OCI-LY3 (cell line): ENCODE measurements at regions not wholly inside any gene's neighbourhood (a gene's known extent, or its start where the extent isn't known, plus 50 kb on each side); places are given as distances from the start of the nearest gene placed in this dataset.

Source experiments
- H2AFZ ChIP-seq: fragments of 200-600, 300-600 bp; shearing (Covaris generic); 2 replicates; pipeline ENCODE4 v1.6.0; 2014; ENCODE audit warnings: antibody characterized with exemption, low read depth, low read length
- H3K27ac ChIP-seq: fragments of 200-600, 300-600 bp; sonication (generic); 2 replicates; pipeline ENCODE4 v1.5.1; 2014; ENCODE audit warnings: mild to moderate bottlenecking, low read length, moderate library complexity, mixed read lengths
- H3K27me3 ChIP-seq: fragments of 200-600, 300-600 bp; sonication (generic); 2 replicates; pipeline ENCODE4 v1.6.1; 2014; ENCODE audit warnings: low read depth, low read length, mixed read lengths
- H3K36me3 ChIP-seq: fragments of 200-600, 300-600 bp; sonication (generic); replicated peaks from 2 replicates; pipeline ENCODE3; 2014; ENCODE audit warnings: low read depth, low read length, mixed read lengths
- H3K4me1 ChIP-seq: fragments of 300-600, 200-600 bp; sonication (generic); 2 replicates; pipeline ENCODE4 v1.6.1; 2014; ENCODE audit warnings: low read length, mixed read lengths
- H3K4me2 ChIP-seq: fragments of 200-600, 300-600 bp; sonication (generic); 2 replicates; pipeline ENCODE4 v1.6.1; 2014; ENCODE audit warnings: low read length, mixed read lengths
- H3K4me3 ChIP-seq: fragments of 300-600, 200-600 bp; sonication (generic); 2 replicates; pipeline ENCODE4 v1.5.1; 2014; ENCODE audit warnings: antibody characterized with exemption, mild to moderate bottlenecking, low read length, moderate library complexity
- H3K79me2 ChIP-seq: fragments of 300-600, 200-600 bp; shearing (Covaris generic); 2 replicates; pipeline ENCODE4 v1.6.1; 2014; ENCODE audit warnings: mild to moderate bottlenecking, low read length, mixed read lengths
- H3K9ac ChIP-seq: fragments of 300-600, 200-600 bp; shearing (Covaris generic); 2 replicates; pipeline ENCODE4 v1.6.0; 2014; ENCODE audit warnings: mild to moderate bottlenecking, low read length, moderate library complexity
- H3K9me3 ChIP-seq: fragments of 200-600, 300-600 bp; shearing (Covaris generic); 2 replicates; pipeline ENCODE4 v1.6.1; 2014; ENCODE audit warnings: low read length, mixed read lengths; ENCODE audit not compliant: insufficient read depth
- H4K20me1 ChIP-seq: fragments of 200-600, 300-600 bp; sonication (generic); 2 replicates; pipeline ENCODE4 v1.6.1; 2016; ENCODE audit warnings: low read length, mixed read lengths; ENCODE audit not compliant: insufficient read depth
- CTCF ChIP-seq: fragments of 200-600, 300-600 bp; sonication (generic); IDR thresholded peaks from 2 replicates; pipeline ENCODE4 v1.5.1; 2014; ENCODE audit warnings: antibody characterized with exemption, low read length, low read depth
- EZH2phosphoT487 ChIP-seq: fragments of 200-600 bp; shearing (Covaris generic); IDR thresholded peaks from 2 replicates; pipeline ENCODE4 v1.6.1; 2018; ENCODE audit warnings: antibody characterized with exemption, mixed run types, low read depth

- TF ChIP-seq EZH2phosphoT487 = no peak
- H3K27ac ChIP-seq = peak overlapping the region; percentile 94
- H3K4me3 ChIP-seq = peak overlapping the region; percentile 75
- H3K27me3 ChIP-seq = peaks cover 10% of the 10 kb centered on the region
- H3K9me3 ChIP-seq = no peaks in the 10 kb centered on the region
- peak overlapping the region; percentile 82 for H3K9ac ChIP-seq
- H3K4me2 ChIP-seq = peak overlapping the region; percentile 87
- no peaks in the 10 kb centered on the region for H3K79me2 ChIP-seq
- H3K36me3 ChIP-seq = no peaks in the 10 kb centered on the region
- peaks cover 76% of the 10 kb centered on the region for H3K4me1 ChIP-seq
- no peak overlapping the region for H2AFZ ChIP-seq
- no peaks in the 10 kb centered on the region for H4K20me1 ChIP-seq
These were observed 71.2 kb downstream of the IRF2BPL start for GRCh38 chr14:76957224-76957891.

DNA sequence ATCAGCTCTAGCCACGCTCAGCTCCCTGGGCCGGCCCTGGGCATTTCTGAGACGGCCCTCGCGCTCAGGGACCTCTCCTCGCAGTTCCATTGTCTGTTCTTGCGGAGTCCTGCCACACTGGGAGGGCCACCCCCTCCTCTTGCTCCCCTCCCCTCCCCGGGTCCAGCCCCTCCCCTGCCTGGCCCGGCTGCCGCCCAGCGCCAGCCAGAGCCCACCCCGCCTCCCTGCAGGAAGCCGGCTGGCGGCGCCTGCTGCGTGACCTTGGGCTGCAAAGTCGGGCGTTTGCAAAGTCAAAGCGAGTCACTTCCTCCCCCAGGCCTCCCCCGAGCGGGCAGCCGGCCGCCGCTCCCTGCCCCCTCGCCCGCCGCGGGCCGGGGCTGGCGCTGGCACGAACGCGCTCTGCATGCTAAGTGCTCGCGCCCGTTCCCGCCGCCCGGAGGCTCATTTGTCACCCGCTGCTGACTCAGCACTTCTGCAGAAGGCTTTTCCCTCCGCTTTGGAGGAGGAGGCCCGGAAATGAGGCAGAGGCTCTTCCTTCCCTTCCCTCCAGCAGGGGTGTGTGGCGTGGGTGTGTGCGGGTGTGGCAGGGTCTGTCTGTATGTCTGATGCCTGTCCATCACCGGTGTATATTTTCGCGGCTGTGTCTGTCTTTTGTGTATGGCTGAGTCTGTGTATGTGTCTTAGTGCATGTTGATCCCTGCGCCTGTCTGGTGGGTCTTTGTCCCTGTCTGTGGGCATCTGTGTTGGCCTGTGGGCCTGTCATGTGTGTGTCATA is 72.0 kb downstream of the IRF2BPL start:
- H2AFZ ChIP-seq = no peak overlapping the region
- no peak for TF ChIP-seq EZH2phosphoT487
- TF ChIP-seq CTCF = no peak
- no peaks in the 10 kb centered on the region for H4K20me1 ChIP-seq
- H3K27me3 ChIP-seq = peaks cover 10% of the 10 kb centered on the region
- peak overlapping the region; percentile 87 for H3K4me2 ChIP-seq
- peak overlapping the region; percentile 75 for H3K4me3 ChIP-seq
- no peaks in the 10 kb centered on the region for H3K79me2 ChIP-seq
- H3K4me1 ChIP-seq = peaks cover 72% of the 10 kb centered on the region
- no peaks in the 10 kb centered on the region for H3K36me3 ChIP-seq
- no peaks in the 10 kb centered on the region for H3K9me3 ChIP-seq
- H3K9ac ChIP-seq = peak overlapping the region; percentile 82
- H3K27ac ChIP-seq = peak overlapping the region; percentile 94

- Histone ChIP-seq H3K36me3 (no peaks in the 10 kb centered on the region), H4K20me1 (no peaks in the 10 kb centered on the region), H3K79me2 (no peaks in the 10 kb centered on the region), H3K4me3 (peak overlapping the region; percentile 75), H3K27me3 (peaks cover 8% of the 10 kb centered on the region), H3K9ac (peak overlapping the region; percentile 82), H3K4me2 (peak overlapping the region; percentile 87), H3K27ac (peak overlapping the region; percentile 94), H3K9me3 (no peaks in the 10 kb centered on the region), H2AFZ (no peak overlapping the region), H3K4me1 (peaks cover 64% of the 10 kb centered on the region)
- peak; percentile 24; the same call in 1 of the 2 replicates for TF ChIP-seq CTCF
- TF ChIP-seq EZH2phosphoT487 = no peak
These were observed 72.8 kb downstream of the IRF2BPL start for GRCh38 chr14:76955575-76956315.

- H2AFZ ChIP-seq = no peak overlapping the region
- H3K36me3 ChIP-seq = no peaks in the 10 kb centered on the region
- H3K27ac ChIP-seq = peak overlapping the region; percentile 94; the same call in 1 of the 2 replicates
These were observed 73.9 kb downstream of the IRF2BPL start for GRCh38 chr14:76954394-76955190.

More at GRCh38 chr14:76954394-76955190, 73.9 kb downstream of the IRF2BPL start:
- no peak overlapping the region for H3K4me2 ChIP-seq
- no peak overlapping the region for H3K4me3 ChIP-seq
- H3K27me3 ChIP-seq = no peaks in the 10 kb centered on the region
- H4K20me1 ChIP-seq = no peaks in the 10 kb centered on the region
- TF ChIP-seq EZH2phosphoT487 = no peak
- no peak for TF ChIP-seq CTCF
- no peaks in the 10 kb centered on the region for H3K79me2 ChIP-seq
- H3K4me1 ChIP-seq = peaks cover 55% of the 10 kb centered on the region
- H3K9ac ChIP-seq = no peak overlapping the region
- H3K9me3 ChIP-seq = no peaks in the 10 kb centered on the region
